Prostate gland (tissue), 2 donors: ENCODE measurements at regions not wholly inside any gene's neighbourhood (a gene's known extent, or its start where the extent isn't known, plus 50 kb on each side); places are given as distances from the start of the nearest gene placed in this dataset.

ENCODE experiments used
- CTCF ChIP-seq, 4 experiments: fragments of 200-600 bp in 2 of 4; fragments of 450-650 bp in 2 of 4; sonication (generic) in 2 of 4; IDR thresholded peaks; 1 replicate in 3 of 4; 2 replicates in 1 of 4; pipeline ENCODE4 v1.5.1; 2016 to 2019; ENCODE audit warnings: antibody characterized with exemption in 4 of 4, mild to moderate bottlenecking in 2 of 4, moderate library complexity in 2 of 4
- POLR2A ChIP-seq: fragments of 450-650 bp; IDR thresholded peaks from one replicate; pipeline ENCODE4 v1.6.1; 2016; ENCODE audit warnings: antibody characterized with exemption, mild to moderate bottlenecking
- POLR2AphosphoS5 ChIP-seq: sonication (generic); formaldehyde crosslinking; IDR thresholded peaks from one replicate; pipeline ENCODE4 v1.6.1; 2017; ENCODE audit warnings: antibody characterized with exemption

- TF ChIP-seq POLR2A (no peak), CTCF (IDR thresholded peaks at IDR 0.05) (no peak), POLR2AphosphoS5 (no peak)
Measured at GRCh38 chr13:46996316-46997030, 99.6 kb upstream of the HTR2A start.
